ENCODE measurements at regions not wholly inside any gene's neighbourhood (a gene's known extent, or its start where the extent isn't known, plus 50 kb on each side); places are given as distances from the start of the nearest gene placed in this dataset.
A peak's percentile ranks its signal among the peaks of the same experiment; 100 is the strongest.

DNA sequence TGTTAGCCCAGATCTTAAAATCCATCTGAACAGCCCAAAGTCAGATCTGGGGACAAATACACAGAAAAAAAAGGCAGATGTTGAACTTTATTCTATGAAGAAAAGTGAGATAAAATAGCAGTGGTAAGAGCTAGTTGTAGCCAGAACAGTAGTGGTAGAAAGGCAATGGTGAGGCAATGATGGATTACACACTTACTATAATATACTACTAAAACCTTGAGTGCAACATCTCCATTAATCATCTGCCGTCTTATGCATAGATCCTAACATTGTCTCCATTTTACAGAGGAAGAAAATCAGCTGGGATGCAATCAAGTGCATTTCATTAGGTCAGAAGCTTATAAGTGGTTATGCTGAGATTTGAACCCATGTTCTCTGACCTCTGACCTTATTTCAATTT is 699.6 kb downstream of the CDH11 start:
- peaks cover 0 to 3% (median 0%) of the 10 kb centered on the region in 4 donors for H3K9me3 ChIP-seq
- no peak overlapping the region for H3K27ac ChIP-seq
- H3K36me3 ChIP-seq: no peaks in the 10 kb centered on the region
- no peak for DNase-seq
- H3K27me3 ChIP-seq: no peaks in the 10 kb centered on the region
- TF ChIP-seq, protein P1, sequence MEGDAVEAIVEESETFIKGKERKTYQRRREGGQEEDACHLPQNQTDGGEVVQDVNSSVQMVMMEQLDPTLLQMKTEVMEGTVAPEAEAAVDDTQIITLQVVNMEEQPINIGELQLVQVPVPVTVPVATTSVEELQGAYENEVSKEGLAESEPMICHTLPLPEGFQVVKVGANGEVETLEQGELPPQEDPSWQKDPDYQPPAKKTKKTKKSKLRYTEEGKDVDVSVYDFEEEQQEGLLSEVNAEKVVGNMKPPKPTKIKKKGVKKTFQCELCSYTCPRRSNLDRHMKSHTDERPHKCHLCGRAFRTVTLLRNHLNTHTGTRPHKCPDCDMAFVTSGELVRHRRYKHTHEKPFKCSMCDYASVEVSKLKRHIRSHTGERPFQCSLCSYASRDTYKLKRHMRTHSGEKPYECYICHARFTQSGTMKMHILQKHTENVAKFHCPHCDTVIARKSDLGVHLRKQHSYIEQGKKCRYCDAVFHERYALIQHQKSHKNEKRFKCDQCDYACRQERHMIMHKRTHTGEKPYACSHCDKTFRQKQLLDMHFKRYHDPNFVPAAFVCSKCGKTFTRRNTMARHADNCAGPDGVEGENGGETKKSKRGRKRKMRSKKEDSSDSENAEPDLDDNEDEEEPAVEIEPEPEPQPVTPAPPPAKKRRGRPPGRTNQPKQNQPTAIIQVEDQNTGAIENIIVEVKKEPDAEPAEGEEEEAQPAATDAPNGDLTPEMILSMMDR (IDR thresholded peaks at IDR 0.05): no peak
- TF ChIP-seq POLR2A (IDR thresholded peaks at IDR 0.05): no peak
- no peak overlapping the region for H3K4me3 ChIP-seq
- H3K4me1 ChIP-seq: no peaks in the 10 kb centered on the region

DNA sequence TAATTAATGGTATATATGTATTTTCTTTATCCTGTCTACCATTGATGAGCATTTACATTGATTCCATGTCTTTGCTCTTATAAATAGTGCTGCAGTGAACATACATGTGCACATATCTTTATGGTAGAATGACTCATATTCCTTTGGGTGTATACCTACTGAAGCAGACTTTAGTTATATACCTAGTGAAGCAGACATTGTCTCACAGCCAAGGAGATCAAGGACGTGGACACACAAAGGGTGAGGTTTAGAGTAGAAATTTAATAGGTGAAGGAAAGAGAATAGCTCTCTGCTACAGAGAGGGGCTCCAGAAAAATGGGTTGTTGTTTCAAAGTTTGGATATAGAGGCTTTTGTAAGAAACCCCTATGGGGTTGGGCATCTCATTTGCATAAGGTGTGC is 700.3 kb downstream of the CDH11 start:
- TF ChIP-seq, protein P1 (IDR thresholded peaks at IDR 0.05): no peak
- TF ChIP-seq POLR2A (IDR thresholded peaks at IDR 0.05): no peak
- Histone ChIP-seq H3K9me3 (peaks cover 0 to 3% (median 0%) of the 10 kb centered on the region in 4 donors), H3K27me3 (no peaks in the 10 kb centered on the region), H3K4me3 (no peak overlapping the region), H3K27ac (no peak overlapping the region), H3K4me1 (no peaks in the 10 kb centered on the region), H3K36me3 (no peaks in the 10 kb centered on the region)
- DNase-seq: no peak

DNA sequence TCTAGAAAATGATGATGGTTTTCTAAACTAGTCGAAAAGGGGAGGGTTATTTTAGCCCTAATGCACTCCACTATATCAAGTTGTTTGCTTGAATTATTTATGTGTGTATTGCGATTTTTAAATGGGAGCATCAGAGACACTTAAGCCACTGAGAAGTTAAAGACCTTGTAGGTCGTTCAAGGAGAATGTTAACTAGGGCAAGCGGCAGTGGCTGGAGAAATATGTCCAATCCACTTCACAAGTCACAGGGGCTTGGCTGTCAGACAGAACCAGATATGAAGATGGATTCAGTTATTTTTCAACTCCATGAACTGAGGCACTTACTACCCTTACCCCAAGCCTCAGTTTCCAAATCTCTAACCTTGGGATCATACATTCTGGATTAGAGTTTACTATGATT is 702.0 kb downstream of the CDH11 start:
- Histone ChIP-seq H3K27ac (no peak overlapping the region), H3K36me3 (no peaks in the 10 kb centered on the region), H3K4me3 (no peak overlapping the region), H3K4me1 (no peaks in the 10 kb centered on the region), H3K9me3 (peaks cover 0 to 3% (median 0%) of the 10 kb centered on the region in 4 donors), H3K27me3 (no peaks in the 10 kb centered on the region)
- TF ChIP-seq POLR2A (IDR thresholded peaks at IDR 0.05): no peak
- TF ChIP-seq, protein P1 (IDR thresholded peaks at IDR 0.05): no peak
- DNase-seq: no peak

DNA sequence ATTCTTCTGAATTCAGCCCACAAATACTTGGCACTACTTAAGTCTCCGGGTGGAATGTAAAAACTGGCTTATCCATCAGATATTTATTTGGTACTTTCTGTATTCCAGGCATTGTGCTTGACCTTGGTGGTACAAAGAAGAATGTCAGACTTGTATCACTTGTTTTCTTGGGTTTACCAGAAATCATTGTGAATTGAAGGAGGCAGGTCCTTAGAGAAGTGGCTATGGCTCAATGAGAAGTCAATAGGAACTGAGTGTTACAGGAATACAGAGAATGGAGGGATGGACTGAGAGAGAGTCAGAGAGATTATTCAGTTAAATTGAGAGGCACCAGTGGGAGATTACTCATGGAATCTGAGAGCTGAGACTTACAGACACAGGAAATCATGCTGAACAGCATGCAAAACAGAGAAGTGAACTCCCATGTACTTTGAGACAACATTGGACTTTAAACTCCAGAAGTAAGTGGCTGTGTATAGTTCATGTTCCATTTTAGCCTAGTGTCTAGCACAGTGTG is 704.1 kb downstream of the CDH11 start:
- DNase-seq: no peak
- Histone ChIP-seq H3K27ac (peak overlapping the region in 2 of 4 donors; percentile 4 to 63), H3K4me3 (no peak overlapping the region), H3K36me3 (no peaks in the 10 kb centered on the region), H3K9me3 (peaks cover 0 to 3% (median 0%) of the 10 kb centered on the region in 4 donors), H3K4me1 (no peaks in the 10 kb centered on the region), H3K27me3 (no peaks in the 10 kb centered on the region)
- TF ChIP-seq, protein P1 (IDR thresholded peaks at IDR 0.05): no peak
- no peak for TF ChIP-seq POLR2A (IDR thresholded peaks at IDR 0.05)

DNA sequence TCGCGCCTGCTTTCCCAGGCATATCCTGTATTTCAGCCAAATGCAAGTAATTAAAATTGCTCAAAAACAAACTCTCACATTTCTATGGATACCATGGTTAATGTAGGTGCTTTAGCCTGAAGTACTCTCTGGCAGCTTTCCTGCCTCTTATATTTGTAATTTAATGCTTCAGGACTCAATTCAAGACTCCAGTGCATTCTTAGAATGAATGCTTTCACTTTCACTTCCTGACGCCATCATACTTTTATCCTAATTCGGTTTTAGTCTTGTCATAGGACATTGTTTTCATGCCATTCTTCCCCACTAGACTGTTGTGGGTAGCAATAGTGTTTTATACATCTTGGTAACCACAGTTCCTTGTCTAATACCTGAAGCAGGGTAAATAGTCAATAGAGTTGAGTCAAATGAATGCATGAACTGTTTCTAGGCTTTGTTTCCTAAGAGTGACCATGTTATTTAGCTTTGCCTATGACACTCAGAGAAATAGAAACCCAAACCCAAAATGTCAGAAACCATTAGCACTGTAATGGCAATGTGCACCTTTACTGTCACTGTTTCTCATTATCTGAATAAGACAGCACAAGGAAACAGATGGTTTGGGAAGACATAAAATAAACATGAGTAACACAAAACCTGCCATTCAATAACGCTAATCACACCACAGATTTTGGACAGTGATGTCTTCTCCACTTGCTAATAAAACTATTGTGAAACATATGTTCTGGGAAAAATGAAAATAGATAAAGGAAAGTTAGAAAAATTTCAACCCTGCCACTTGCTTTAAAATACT is 705.5 kb downstream of the CDH11 start:
- Histone ChIP-seq H3K4me1 (no peaks in the 10 kb centered on the region), H3K27ac (no peak overlapping the region), H3K36me3 (no peaks in the 10 kb centered on the region), H3K4me3 (peak overlapping the region in 1 of 4 donors; percentile 0), H3K27me3 (no peaks in the 10 kb centered on the region), H3K9me3 (peaks cover 0 to 3% (median 0%) of the 10 kb centered on the region in 4 donors)
- no peak for DNase-seq
- TF ChIP-seq, protein P1 (IDR thresholded peaks at IDR 0.05): no peak
- no peak for TF ChIP-seq POLR2A (IDR thresholded peaks at IDR 0.05)
